Coronary artery (tissue), 2 donors: ENCODE measurements at regions not wholly inside any gene's neighbourhood (a gene's known extent, or its start where the extent isn't known, plus 50 kb on each side); places are given as distances from the start of the nearest gene placed in this dataset.

Source experiments
- DNase-seq: peaks from one replicate; pipeline ENCODE4 v3.0.0-alpha.2; 2017; ENCODE audit warnings: low spot score
- H3K27ac ChIP-seq, 2 donors: fragments of 200-600 bp; sonication (generic); one replicate each; pipeline ENCODE4 v1.5.1; 2016 to 2019
- H3K4me3 ChIP-seq: fragments of 200-600 bp; sonication (generic); 2 replicates; pipeline ENCODE4 v1.5.1; 2016; ENCODE audit warnings: mild to moderate bottlenecking, moderate library complexity
- CTCF ChIP-seq: fragments of 200-600 bp; sonication (generic); IDR thresholded peaks from one replicate; pipeline ENCODE4 v1.5.1; 2019; ENCODE audit warnings: antibody characterized with exemption

- Histone ChIP-seq H3K27ac (no peak overlapping the region), H3K4me3 (no peak overlapping the region)
- TF ChIP-seq CTCF, result no peak
- no peak for DNase-seq
These were observed 297.0 kb downstream of the ATP23 start for GRCh38 chr12:58238411-58238810.

GRCh38 chr12:58241099-58241498 lies 299.7 kb downstream of the ATP23 start:
- TF ChIP-seq CTCF, result no peak
- H3K4me3 ChIP-seq, result no peak overlapping the region
- no peak overlapping the region for H3K27ac ChIP-seq
- DNase-seq, result no peak

GRCh38 chr12:58242796-58243630 lies 301.6 kb downstream of the ATP23 start:
- Histone ChIP-seq H3K27ac (no peak overlapping the region), H3K4me3 (no peak overlapping the region)
- TF ChIP-seq CTCF, result no peak
- DNase-seq, result no peak

- no peak for TF ChIP-seq CTCF
- DNase-seq, result no peak
- no peak overlapping the region for H3K27ac ChIP-seq
These were observed 306.3 kb downstream of the ATP23 start for GRCh38 chr12:58247633-58248032.

GRCh38 chr12:58248599-58248998 lies 307.2 kb downstream of the ATP23 start:
- Histone ChIP-seq H3K27ac (no peak overlapping the region), H3K4me3 (no peak overlapping the region)
- DNase-seq, result no peak
- TF ChIP-seq CTCF, result no peak

More at GRCh38 chr12:58247633-58248032, 306.3 kb downstream of the ATP23 start:
- no peak overlapping the region for H3K4me3 ChIP-seq

- no peak for TF ChIP-seq CTCF
- no peak for DNase-seq
- H3K27ac ChIP-seq, result no peak overlapping the region
- H3K4me3 ChIP-seq, result no peak overlapping the region
These were observed 308.2 kb downstream of the ATP23 start for GRCh38 chr12:58249610-58250009.

GRCh38 chr12:58250077-58250476 lies 308.7 kb downstream of the ATP23 start:
- DNase-seq, result no peak
- H3K4me3 ChIP-seq, result no peak overlapping the region
- no peak for TF ChIP-seq CTCF
- H3K27ac ChIP-seq, result no peak overlapping the region
